Activated CD8-positive, alpha-beta memory T cell treated with anti-CD3 and anti-CD28 coated beads for 1 hour (primary cell): ENCODE measurements at regions not wholly inside any gene's neighbourhood (a gene's known extent, or its start where the extent isn't known, plus 50 kb on each side); places are given as distances from the start of the nearest gene placed in this dataset.
"Not testable (repeated sequence)": the region's sequence is repeated elsewhere in the genome, so short reads cannot be mapped to it uniquely, and the experiment has no call there.

Source experiments
- DNase-seq, 2 donors: peaks; one replicate each; pipeline ENCODE4 v3.0.0-alpha.2; 2020; ENCODE audit warnings: low read depth in 1 of 2; ENCODE audit errors: extremely low read depth in 1 of 2

- no peak for DNase-seq
These were observed 54.4 kb upstream of the JAK1 start for GRCh38 chr1:65020774-65021173.

GRCh38 chr1:65021795-65022194, 55.4 kb upstream of the JAK1 start:
- no peak for DNase-seq

- DNase-seq: no peak
These were observed 55.9 kb upstream of the JAK1 start for GRCh38 chr1:65022216-65022615.

- no peak for DNase-seq
These were observed 59.4 kb upstream of the JAK1 start for GRCh38 chr1:65025794-65026193.

- DNase-seq: no peak
These were observed 59.9 kb upstream of the JAK1 start for GRCh38 chr1:65026235-65026634.

- no peak for DNase-seq
These were observed 61.5 kb upstream of the JAK1 start for GRCh38 chr1:65027666-65028358.

- not testable (repeated sequence) for DNase-seq
These were observed 63.1 kb upstream of the JAK1 start for GRCh38 chr1:65029434-65029833.

GRCh38 chr1:65034879-65035278, 68.5 kb upstream of the JAK1 start:
- not testable (repeated sequence) for DNase-seq

GRCh38 chr1:65036570-65037051, 70.3 kb upstream of the JAK1 start:
- DNase-seq: no peak

- DNase-seq: no peak
These were observed 72.7 kb upstream of the JAK1 start for GRCh38 chr1:65039066-65039465.

- DNase-seq: no peak
These were observed 73.2 kb upstream of the JAK1 start for GRCh38 chr1:65039508-65039907.

- no peak for DNase-seq
These were observed 76.1 kb upstream of the JAK1 start for GRCh38 chr1:65042467-65042866.

- DNase-seq: no peak
These were observed 78.1 kb upstream of the JAK1 start for GRCh38 chr1:65044411-65044810.

GRCh38 chr1:65045022-65045817, 78.9 kb upstream of the JAK1 start:
- no peak for DNase-seq

- no peak for DNase-seq
These were observed 82.0 kb upstream of the JAK1 start for GRCh38 chr1:65048335-65048734.

GRCh38 chr1:65049941-65050713, 83.8 kb upstream of the JAK1 start:
- no peak for DNase-seq

- no peak for DNase-seq
These were observed 84.4 kb upstream of the JAK1 start for GRCh38 chr1:65050735-65051134.

GRCh38 chr1:65054481-65054880, 88.1 kb upstream of the JAK1 start:
- DNase-seq: no peak

- no peak for DNase-seq
These were observed 89.4 kb upstream of the JAK1 start for GRCh38 chr1:65055747-65056146.

- DNase-seq: no peak
These were observed 89.9 kb upstream of the JAK1 start for GRCh38 chr1:65056234-65056633.

GRCh38 chr1:65056866-65057265, 90.5 kb upstream of the JAK1 start:
- no peak for DNase-seq
